ENCODE measurements at regions not wholly inside any gene's neighbourhood (a gene's known extent, or its start where the extent isn't known, plus 50 kb on each side); places are given as distances from the start of the nearest gene placed in this dataset.

DNA sequence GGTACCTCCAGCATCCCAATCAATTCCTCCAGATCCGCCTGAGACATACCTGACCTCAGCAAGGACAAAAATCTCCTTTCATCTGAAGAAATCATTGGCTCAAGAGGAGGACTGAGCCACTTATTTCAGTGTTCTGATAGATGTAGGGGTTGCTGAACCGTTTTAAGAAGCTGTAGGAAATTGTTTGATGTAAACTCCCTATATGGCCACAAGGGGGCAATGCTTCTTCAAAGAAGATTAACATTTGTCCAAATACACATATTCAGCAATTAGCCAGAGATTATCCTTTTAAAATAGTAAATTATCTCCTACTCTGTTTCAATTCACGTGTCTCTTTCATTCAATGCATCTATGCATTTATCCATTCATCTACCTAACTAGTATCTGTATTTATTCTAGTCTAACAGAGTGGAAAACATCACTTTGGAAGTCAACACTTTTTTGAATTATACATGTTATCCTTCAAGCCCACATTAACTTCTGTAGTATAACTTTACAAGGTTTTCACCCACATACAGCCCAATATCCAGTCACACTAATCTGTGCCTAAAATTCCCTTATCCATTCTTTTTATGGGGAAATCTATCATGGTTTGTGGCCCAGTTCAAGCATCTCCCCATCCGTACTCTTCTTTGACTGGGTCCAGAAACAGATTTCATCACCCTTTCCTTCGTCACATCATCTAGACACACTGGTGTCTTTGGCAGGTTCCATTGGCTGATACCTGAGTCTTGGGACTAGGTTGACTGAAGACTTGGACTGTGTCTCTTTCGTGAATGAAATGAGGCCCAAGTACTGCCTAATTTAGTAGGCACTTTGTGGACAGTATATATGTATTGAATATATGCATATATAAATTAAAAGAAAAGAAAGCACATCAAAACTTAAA, 411.0 kb upstream of the OR4E1 start:
- DNase-seq (ENCODE audit: low spot score in 2 of 2), result no peak

DNA sequence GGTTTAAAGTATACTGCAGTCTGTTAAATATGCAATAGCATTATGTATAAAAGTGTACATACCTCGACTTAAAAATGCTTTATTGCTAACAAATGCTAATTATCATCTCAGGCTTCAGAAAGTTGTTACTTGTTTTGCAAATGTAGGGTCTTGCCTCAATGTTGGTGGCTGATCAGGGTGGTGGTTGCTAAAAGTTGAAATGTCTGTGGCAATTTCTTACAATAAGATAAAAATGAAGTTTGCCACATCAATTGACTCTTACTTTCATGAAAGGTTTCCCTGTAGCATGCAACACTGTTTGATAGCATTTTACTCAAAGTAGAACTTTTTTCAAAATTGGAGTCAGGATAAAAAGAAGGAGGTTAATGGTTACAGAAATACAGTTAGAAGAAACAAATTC, 407.7 kb upstream of the OR4E1 start:
- no peak overlapping the region for H3K4me3 ChIP-seq
- TF ChIP-seq POLR2AphosphoS5 (IDR thresholded peaks at IDR 0.05) (no peak), EP300 (IDR thresholded peaks at IDR 0.05) (no peak), POLR2A (IDR thresholded peaks at IDR 0.05) (no peak)
- TF ChIP-seq, protein P1, sequence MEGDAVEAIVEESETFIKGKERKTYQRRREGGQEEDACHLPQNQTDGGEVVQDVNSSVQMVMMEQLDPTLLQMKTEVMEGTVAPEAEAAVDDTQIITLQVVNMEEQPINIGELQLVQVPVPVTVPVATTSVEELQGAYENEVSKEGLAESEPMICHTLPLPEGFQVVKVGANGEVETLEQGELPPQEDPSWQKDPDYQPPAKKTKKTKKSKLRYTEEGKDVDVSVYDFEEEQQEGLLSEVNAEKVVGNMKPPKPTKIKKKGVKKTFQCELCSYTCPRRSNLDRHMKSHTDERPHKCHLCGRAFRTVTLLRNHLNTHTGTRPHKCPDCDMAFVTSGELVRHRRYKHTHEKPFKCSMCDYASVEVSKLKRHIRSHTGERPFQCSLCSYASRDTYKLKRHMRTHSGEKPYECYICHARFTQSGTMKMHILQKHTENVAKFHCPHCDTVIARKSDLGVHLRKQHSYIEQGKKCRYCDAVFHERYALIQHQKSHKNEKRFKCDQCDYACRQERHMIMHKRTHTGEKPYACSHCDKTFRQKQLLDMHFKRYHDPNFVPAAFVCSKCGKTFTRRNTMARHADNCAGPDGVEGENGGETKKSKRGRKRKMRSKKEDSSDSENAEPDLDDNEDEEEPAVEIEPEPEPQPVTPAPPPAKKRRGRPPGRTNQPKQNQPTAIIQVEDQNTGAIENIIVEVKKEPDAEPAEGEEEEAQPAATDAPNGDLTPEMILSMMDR (IDR thresholded peaks at IDR 0.05), result no peak

More for the DNA sequence above, 411.0 kb upstream of the OR4E1 start:
- Histone ChIP-seq H3K36me3 (no peaks in the 10 kb centered on the region), H3K4me1 (peaks cover 3% of the 10 kb centered on the region), H3K4me3 (no peak overlapping the region), H3K27ac (no peak overlapping the region), H3K9me3 (no peaks in the 10 kb centered on the region), H3K27me3 (no peaks in the 10 kb centered on the region)
- WGBS, result 45% methylated on average over 6 of the region's 6 CpGs
- TF ChIP-seq POLR2A (IDR thresholded peaks at IDR 0.05), result no peak
- TF ChIP-seq, protein P1 (IDR thresholded peaks at IDR 0.05), result peak; percentile 27 to 45

DNA sequence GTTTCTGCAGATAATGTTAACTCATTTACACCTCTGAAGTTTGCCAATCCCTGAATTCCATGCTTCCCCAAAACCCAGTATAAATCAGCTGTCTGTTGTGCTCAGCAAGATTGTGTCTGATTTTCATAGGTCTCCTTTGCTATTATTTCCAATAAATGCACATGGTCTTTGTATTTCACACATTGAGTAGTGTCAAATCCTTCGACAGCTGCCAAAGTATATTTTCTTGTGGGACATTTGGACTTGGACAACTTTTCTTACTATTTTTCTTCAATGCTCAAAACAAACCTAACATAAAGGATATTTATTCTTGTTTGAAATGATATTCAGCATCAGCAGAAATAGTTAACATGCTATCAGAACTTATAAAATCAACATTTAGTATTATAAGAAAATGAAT, 406.1 kb upstream of the OR4E1 start:
- Histone ChIP-seq H3K4me1 (no peaks in the 10 kb centered on the region), H3K27ac (no peak overlapping the region), H3K4me3 (no peak overlapping the region), H3K36me3 (no peaks in the 10 kb centered on the region), H3K27me3 (no peaks in the 10 kb centered on the region), H3K9me3 (no peaks in the 10 kb centered on the region)
- 76% methylated on average over 1 of the region's 1 CpG for WGBS
- no peak for DNase-seq (ENCODE audit: low spot score in 2 of 2)
- TF ChIP-seq POLR2AphosphoS5 (IDR thresholded peaks at IDR 0.05), result no peak
- no peak for TF ChIP-seq POLR2A (IDR thresholded peaks at IDR 0.05)
- TF ChIP-seq, protein P1 (IDR thresholded peaks at IDR 0.05), result no peak
- TF ChIP-seq EP300 (IDR thresholded peaks at IDR 0.05), result no peak

More for the DNA sequence above, 407.7 kb upstream of the OR4E1 start:
- no peak for DNase-seq (ENCODE audit: low spot score in 2 of 2)
- WGBS, result 24% methylated on average over 1 of the region's 1 CpG
- H3K9me3 ChIP-seq, result no peaks in the 10 kb centered on the region
- no peaks in the 10 kb centered on the region for H3K4me1 ChIP-seq
- H3K27me3 ChIP-seq, result no peaks in the 10 kb centered on the region
- H3K27ac ChIP-seq, result no peak overlapping the region
- H3K36me3 ChIP-seq, result no peaks in the 10 kb centered on the region

DNA sequence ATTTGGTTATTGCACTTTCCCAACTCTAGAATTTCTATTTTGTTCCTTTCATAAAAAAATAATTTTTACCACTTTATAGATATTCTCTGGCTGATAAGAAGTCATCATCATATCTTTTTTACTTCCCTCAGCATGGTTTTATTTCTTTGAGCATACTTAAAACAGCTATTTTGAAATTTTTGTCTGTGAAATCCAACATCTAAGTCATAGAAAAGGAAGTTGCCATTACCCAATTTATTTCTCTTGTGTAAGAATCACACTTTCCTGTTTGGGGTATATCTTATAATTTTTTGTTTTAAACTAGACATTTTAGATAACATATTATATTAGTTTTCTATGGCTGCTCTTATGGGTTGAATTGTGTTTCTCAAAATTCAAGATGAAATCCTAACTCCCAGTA, 400.2 kb upstream of the OR4E1 start:
- H3K27ac ChIP-seq, result no peak overlapping the region
- H3K27me3 ChIP-seq, result no peaks in the 10 kb centered on the region
- no peaks in the 10 kb centered on the region for H3K36me3 ChIP-seq
- TF ChIP-seq POLR2A (IDR thresholded peaks at IDR 0.05), result no peak
- no peak for TF ChIP-seq EP300 (IDR thresholded peaks at IDR 0.05)
- TF ChIP-seq POLR2AphosphoS5 (IDR thresholded peaks at IDR 0.05), result no peak
- TF ChIP-seq, protein P1 (IDR thresholded peaks at IDR 0.05), result no peak
- no peak for DNase-seq (ENCODE audit: low spot score in 2 of 2)
- no peaks in the 10 kb centered on the region for H3K9me3 ChIP-seq
- H3K4me3 ChIP-seq, result no peak overlapping the region
- peaks cover 6% of the 10 kb centered on the region for H3K4me1 ChIP-seq

DNA sequence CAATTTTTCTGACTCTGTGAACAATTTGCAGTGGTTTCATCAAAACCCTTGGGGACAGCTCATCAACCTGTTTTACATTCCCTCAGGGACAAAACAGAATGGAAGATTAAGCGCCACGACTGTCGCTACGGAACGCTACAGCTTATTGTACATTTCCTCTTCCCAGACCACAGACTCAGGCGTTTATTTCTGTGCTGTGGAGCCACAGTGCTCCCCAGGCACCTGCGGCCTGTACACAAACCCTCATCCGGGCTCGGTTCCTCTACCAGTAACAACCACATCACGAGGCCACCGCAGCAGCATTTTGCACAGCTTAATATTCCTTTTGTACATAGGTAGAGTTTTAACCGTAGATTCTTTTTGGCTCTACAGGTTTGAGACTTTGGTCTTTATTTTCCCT, 397.4 kb upstream of the OR4E1 start:
- Histone ChIP-seq H3K4me3 (no peak overlapping the region), H3K4me1 (peaks cover 6% of the 10 kb centered on the region), H3K9me3 (no peaks in the 10 kb centered on the region), H3K36me3 (no peaks in the 10 kb centered on the region), H3K27me3 (no peaks in the 10 kb centered on the region), H3K27ac (no peak overlapping the region)
- WGBS, result 77% methylated on average over 12 of the region's 12 CpGs
- no peak for DNase-seq (ENCODE audit: low spot score in 2 of 2)
- TF ChIP-seq EP300 (IDR thresholded peaks at IDR 0.05), result no peak
- TF ChIP-seq, protein P1 (IDR thresholded peaks at IDR 0.05), result no peak
- no peak for TF ChIP-seq POLR2AphosphoS5 (IDR thresholded peaks at IDR 0.05)
- no peak for TF ChIP-seq POLR2A (IDR thresholded peaks at IDR 0.05)
